Endothelial cell (in vitro differentiated cells): ENCODE measurements at regions not wholly inside any gene's neighbourhood (a gene's known extent, or its start where the extent isn't known, plus 50 kb on each side); places are given as distances from the start of the nearest gene placed in this dataset.
A peak's percentile ranks its signal among the peaks of the same experiment; 100 is the strongest.

Experiments
- DNase-seq: peaks from one replicate; pipeline ENCODE4 v3.0.0; 2021; ENCODE audit warnings: low spot score
- H3K27ac Mint-ChIP-seq: one replicate; pipeline ENCODE4 v1.8.0; 2021; ENCODE audit warnings: mixed read lengths, inconsistent platforms; ENCODE audit not compliant: unreplicated experiment
- H3K27me3 Mint-ChIP-seq: one replicate; pipeline ENCODE4 v1.8.0; 2021; ENCODE audit warnings: mild to moderate bottlenecking, moderate library complexity, mixed read lengths, inconsistent platforms; ENCODE audit not compliant: unreplicated experiment
- H3K36me3 Mint-ChIP-seq: one replicate; pipeline ENCODE4 v1.8.0; 2021; ENCODE audit warnings: mild to moderate bottlenecking, low read depth, mixed read lengths, inconsistent platforms; ENCODE audit not compliant: unreplicated experiment
- H3K4me1 Mint-ChIP-seq: one replicate; pipeline ENCODE4 v1.8.0; 2021; ENCODE audit warnings: mild to moderate bottlenecking, mixed read lengths, inconsistent platforms; ENCODE audit not compliant: unreplicated experiment
- H3K4me3 Mint-ChIP-seq: one replicate; pipeline ENCODE4 v1.8.0; 2021; ENCODE audit warnings: mild to moderate bottlenecking, mixed read lengths, inconsistent platforms; ENCODE audit not compliant: unreplicated experiment
- H3K9me3 Mint-ChIP-seq: one replicate; pipeline ENCODE4 v1.8.0; 2021; ENCODE audit warnings: mixed read lengths, inconsistent platforms; ENCODE audit not compliant: unreplicated experiment
- CTCF ChIP-seq: fragments of 200-600 bp; sonication (generic); IDR thresholded peaks from one replicate; pipeline ENCODE4 v1.5.0; 2021; ENCODE audit warnings: antibody characterized with exemption; ENCODE audit not compliant: unreplicated experiment

- H3K4me1 Mint-ChIP-seq = no peaks in the 10 kb centered on the region
These were observed 173.9 kb downstream of the CALCRL start for GRCh38 chr2:187274146-187274545.

GRCh38 chr2:187272255-187272654 is 175.8 kb downstream of the CALCRL start:
- no peak for DNase-seq
- Mint-ChIP-seq H3K4me1 (no peaks in the 10 kb centered on the region), H3K27ac (no peak overlapping the region), H3K9me3 (no peaks in the 10 kb centered on the region), H3K4me3 (no peak overlapping the region), H3K36me3 (no peaks in the 10 kb centered on the region), H3K27me3 (peaks cover 2% of the 10 kb centered on the region)
- TF ChIP-seq CTCF = no peak

More at GRCh38 chr2:187274146-187274545, 173.9 kb downstream of the CALCRL start:
- Mint-ChIP-seq H3K9me3 (no peaks in the 10 kb centered on the region), H3K27ac (no peak overlapping the region), H3K4me3 (no peak overlapping the region), H3K27me3 (peaks cover 2% of the 10 kb centered on the region), H3K36me3 (no peaks in the 10 kb centered on the region)
- no peak for DNase-seq
- no peak for TF ChIP-seq CTCF

GRCh38 chr2:187271825-187272224 is 176.2 kb downstream of the CALCRL start:
- H3K4me3 Mint-ChIP-seq = no peak overlapping the region
- H3K27me3 Mint-ChIP-seq = peaks cover 2% of the 10 kb centered on the region
- peaks cover under 1% of the 10 kb centered on the region for H3K4me1 Mint-ChIP-seq
- TF ChIP-seq CTCF = no peak
- H3K27ac Mint-ChIP-seq = no peak overlapping the region
- H3K36me3 Mint-ChIP-seq = no peaks in the 10 kb centered on the region
- H3K9me3 Mint-ChIP-seq = no peaks in the 10 kb centered on the region
- no peak for DNase-seq

- Mint-ChIP-seq H3K4me1 (peaks cover 46% of the 10 kb centered on the region), H3K4me3 (no peak overlapping the region), H3K9me3 (no peaks in the 10 kb centered on the region), H3K27ac (peak overlapping the region; percentile 25), H3K36me3 (no peaks in the 10 kb centered on the region), H3K27me3 (peaks cover 2% of the 10 kb centered on the region)
- TF ChIP-seq CTCF = no peak
- no peak for DNase-seq
These were observed 181.4 kb downstream of the CALCRL start for GRCh38 chr2:187266645-187267044.

GRCh38 chr2:187266147-187266546 is 181.9 kb downstream of the CALCRL start:
- no peaks in the 10 kb centered on the region for H3K9me3 Mint-ChIP-seq
- peaks cover 2% of the 10 kb centered on the region for H3K27me3 Mint-ChIP-seq
- H3K27ac Mint-ChIP-seq = peak overlapping the region; percentile 98
- no peak overlapping the region for H3K4me3 Mint-ChIP-seq
- H3K36me3 Mint-ChIP-seq = no peaks in the 10 kb centered on the region
- peaks cover 46% of the 10 kb centered on the region for H3K4me1 Mint-ChIP-seq
- DNase-seq = no peak
- no peak for TF ChIP-seq CTCF
